Caco-2 (cell line): ENCODE measurements at regions not wholly inside any gene's neighbourhood (a gene's known extent, or its start where the extent isn't known, plus 50 kb on each side); places are given as distances from the start of the nearest gene placed in this dataset.

ENCODE experiments used
- BruUV-seq: library from RNA; stranded (reverse); fragments of 400-500 nt; replicated peaks from 2 replicates; lab custom pipeline; 2021; lab: Mats Ljungman, UMichigan
- CTCF ChIA-PET: fragments of 300-600 bp; sonication (Branson Sonifier 250); formaldehyde crosslinking; loops from one replicate; lab custom pipeline; 2022; ENCODE audit warnings: antibody characterized with exemption; lab: Charles Lee
- POLR2A ChIA-PET: fragments of 300-600 bp; sonication (Branson Sonifier 250); formaldehyde crosslinking; loops from one replicate; lab custom pipeline; 2022; ENCODE audit warnings: antibody characterized with exemption; lab: Charles Lee
- DNase-seq, 2 experiments: peaks; one replicate each; pipeline versions ENCODE4 v3.0.0 to v3.0.0-alpha.2; 2020 to 2022
- H3K27me3 ChIP-seq: replicated peaks from 2 replicates; pipeline ENCODE4 v1.6.0; 2011; ENCODE audit warnings: low read length; ENCODE audit not compliant: control insufficient read depth, insufficient read depth
- H3K36me3 ChIP-seq: 2 replicates; pipeline ENCODE4 v1.5.1; 2011; ENCODE audit warnings: low read length; ENCODE audit not compliant: control insufficient read depth, insufficient read depth
- H3K4me1 ChIP-seq: fragments of 250-450 bp; sonication (Bioruptor Pico); 2 replicates; pipeline ENCODE4 v1.5.1; 2020; ENCODE audit warnings: mild to moderate bottlenecking
- H3K4me3 ChIP-seq: 2 replicates; pipeline ENCODE4 v1.5.1; 2011; ENCODE audit warnings: low read depth, mild to moderate bottlenecking, control low read depth, low read length
- H3K9me3 ChIP-seq: fragments of 250-450 bp; sonication (Bioruptor Pico); 2 replicates; pipeline ENCODE4 v1.5.1; 2020; ENCODE audit warnings: mild to moderate bottlenecking, moderate library complexity
- H3K27ac Mint-ChIP-seq: one replicate; pipeline ENCODE4 v1.8.0; 2022; ENCODE audit warnings: mixed read lengths; ENCODE audit not compliant: unreplicated experiment
- H3K27me3 Mint-ChIP-seq: one replicate; pipeline ENCODE4 v1.8.0; 2022; ENCODE audit warnings: mixed read lengths; ENCODE audit not compliant: insufficient read depth, unreplicated experiment
- H3K36me3 Mint-ChIP-seq: one replicate; pipeline ENCODE4 v1.8.0; 2022; ENCODE audit warnings: mild to moderate bottlenecking, mixed read lengths; ENCODE audit not compliant: insufficient read depth, unreplicated experiment
- H3K4me1 Mint-ChIP-seq: one replicate; pipeline ENCODE4 v1.8.0; 2022; ENCODE audit warnings: low read depth, mixed read lengths; ENCODE audit not compliant: unreplicated experiment
- H3K4me3 Mint-ChIP-seq: one replicate; pipeline ENCODE4 v1.8.0; 2022; ENCODE audit warnings: mild to moderate bottlenecking, moderate library complexity, mixed read lengths; ENCODE audit not compliant: unreplicated experiment
- H3K9me3 Mint-ChIP-seq: one replicate; pipeline ENCODE4 v1.8.0; 2022; ENCODE audit warnings: mixed read lengths; ENCODE audit not compliant: unreplicated experiment
- intact Hi-C: fragments of 100-400 bp; cut with micrococcal nuclease; formaldehyde crosslinking; loops from one replicate; pipeline ENCODE4 v1.10.0; 2022; ENCODE audit not compliant: unreplicated experiment
- TF ChIP-seq, protein P1 (sequence below), 2 experiments: fragments of 200-600 bp in 1 of 2; IDR thresholded peaks; 1 replicate in 1 of 2; 2 replicates in 1 of 2; pipeline versions ENCODE4 v1.5.1 to v1.8.0; 2011 to 2022; ENCODE audit warnings: antibody characterized with exemption in 1 of 2, control low read depth in 1 of 2, inconsistent platforms in 1 of 2, low read depth in 1 of 2, low read length in 1 of 2, mild to moderate bottlenecking in 1 of 2, moderate library complexity in 1 of 2; ENCODE audit not compliant: insufficient read depth in 1 of 2, severe bottlenecking in 1 of 2, unreplicated experiment in 1 of 2

DNA sequence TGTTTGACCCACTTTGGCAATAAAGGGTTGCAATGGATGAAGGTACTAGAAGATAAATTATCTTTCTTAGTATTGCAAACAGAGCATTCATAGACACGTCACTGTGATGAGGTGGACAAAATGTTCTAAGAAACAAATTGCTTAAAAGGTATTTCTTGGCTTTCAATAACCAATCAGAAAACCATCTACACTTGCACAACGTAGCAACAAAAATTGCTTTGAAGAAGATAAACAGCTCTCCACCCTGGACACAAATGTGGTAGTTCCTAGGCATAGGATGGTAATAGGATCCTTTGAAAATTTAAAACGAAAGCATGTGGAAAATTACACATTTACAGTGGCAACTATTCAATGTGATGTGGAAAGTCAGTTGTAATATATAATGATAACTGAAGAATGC, 439.9 kb upstream of the ETAA1 start:
- Histone ChIP-seq H3K36me3 (no peaks in the 10 kb centered on the region), H3K9me3 (no peaks in the 10 kb centered on the region), H3K4me1 (no peaks in the 10 kb centered on the region), H3K4me3 (no peak overlapping the region), H3K27me3 (no peaks in the 10 kb centered on the region)
- Mint-ChIP-seq H3K27me3 (no peaks in the 10 kb centered on the region), H3K9me3 (no peaks in the 10 kb centered on the region), H3K27ac (no peak overlapping the region), H3K4me1 (no peaks in the 10 kb centered on the region), H3K36me3 (no peaks in the 10 kb centered on the region), H3K4me3 (no peak overlapping the region)
- TF ChIP-seq, protein P1, sequence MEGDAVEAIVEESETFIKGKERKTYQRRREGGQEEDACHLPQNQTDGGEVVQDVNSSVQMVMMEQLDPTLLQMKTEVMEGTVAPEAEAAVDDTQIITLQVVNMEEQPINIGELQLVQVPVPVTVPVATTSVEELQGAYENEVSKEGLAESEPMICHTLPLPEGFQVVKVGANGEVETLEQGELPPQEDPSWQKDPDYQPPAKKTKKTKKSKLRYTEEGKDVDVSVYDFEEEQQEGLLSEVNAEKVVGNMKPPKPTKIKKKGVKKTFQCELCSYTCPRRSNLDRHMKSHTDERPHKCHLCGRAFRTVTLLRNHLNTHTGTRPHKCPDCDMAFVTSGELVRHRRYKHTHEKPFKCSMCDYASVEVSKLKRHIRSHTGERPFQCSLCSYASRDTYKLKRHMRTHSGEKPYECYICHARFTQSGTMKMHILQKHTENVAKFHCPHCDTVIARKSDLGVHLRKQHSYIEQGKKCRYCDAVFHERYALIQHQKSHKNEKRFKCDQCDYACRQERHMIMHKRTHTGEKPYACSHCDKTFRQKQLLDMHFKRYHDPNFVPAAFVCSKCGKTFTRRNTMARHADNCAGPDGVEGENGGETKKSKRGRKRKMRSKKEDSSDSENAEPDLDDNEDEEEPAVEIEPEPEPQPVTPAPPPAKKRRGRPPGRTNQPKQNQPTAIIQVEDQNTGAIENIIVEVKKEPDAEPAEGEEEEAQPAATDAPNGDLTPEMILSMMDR (IDR thresholded peaks at IDR 0.05; ENCODE audit: insufficient read depth in 1 of 2, low read depth in 1 of 2, low read length in 1 of 2, severe bottlenecking in 1 of 2, unreplicated experiment in 1 of 2), result no peak
- ChIA-PET CTCF (no interaction called here), POLR2A (no interaction called here)
- no TSS peak for BruUV-seq
- intact Hi-C loops, result no loop called here
- DNase-seq, result peak in 1 of 2 experiments; percentile 3

DNA sequence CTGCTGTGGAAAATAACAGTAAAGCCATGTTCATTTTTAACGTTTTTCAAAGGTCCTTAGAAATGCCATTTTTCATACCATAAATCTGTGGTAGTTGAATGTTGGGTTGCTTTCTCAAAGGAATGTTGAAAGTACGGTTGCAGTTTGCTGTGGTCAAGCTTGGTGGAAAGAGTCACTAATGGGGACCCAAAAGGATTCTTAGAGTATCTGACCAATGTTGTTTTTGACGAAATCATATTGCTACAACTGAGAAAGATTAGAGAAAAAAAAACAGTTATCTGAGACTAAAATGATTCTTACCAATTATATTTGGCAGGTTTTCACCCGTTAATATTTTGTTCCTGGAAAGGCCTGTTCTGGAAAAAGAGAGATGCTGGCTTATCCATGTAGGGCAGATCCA, 439.5 kb upstream of the ETAA1 start:
- Mint-ChIP-seq H3K4me1 (no peaks in the 10 kb centered on the region), H3K27ac (no peak overlapping the region), H3K9me3 (no peaks in the 10 kb centered on the region), H3K27me3 (no peaks in the 10 kb centered on the region), H3K36me3 (no peaks in the 10 kb centered on the region), H3K4me3 (no peak overlapping the region)
- POLR2A ChIA-PET, result no interaction called here
- no peaks in the 10 kb centered on the region for H3K27me3 ChIP-seq
- H3K36me3 ChIP-seq, result no peaks in the 10 kb centered on the region
- H3K9me3 ChIP-seq, result no peaks in the 10 kb centered on the region
- no peaks in the 10 kb centered on the region for H3K4me1 ChIP-seq
- H3K4me3 ChIP-seq, result no peak overlapping the region
- DNase-seq, result no peak
- TF ChIP-seq, protein P1 (IDR thresholded peaks at IDR 0.05; ENCODE audit: insufficient read depth in 1 of 2, low read depth in 1 of 2, low read length in 1 of 2, severe bottlenecking in 1 of 2, unreplicated experiment in 1 of 2), result no peak
- intact Hi-C loops, result no loop called here
- CTCF ChIA-PET, result no interaction called here
- no TSS peak for BruUV-seq

GRCh38 chr2:66960161-66960560, 437.0 kb upstream of the ETAA1 start:
- Histone ChIP-seq H3K27me3 (no peaks in the 10 kb centered on the region), H3K36me3 (no peaks in the 10 kb centered on the region), H3K9me3 (no peaks in the 10 kb centered on the region), H3K4me3 (no peak overlapping the region), H3K4me1 (no peaks in the 10 kb centered on the region)
- ChIA-PET CTCF (no interaction called here), POLR2A (no interaction called here)
- no peaks in the 10 kb centered on the region for H3K27me3 Mint-ChIP-seq
- DNase-seq, result no peak
- no peaks in the 10 kb centered on the region for H3K36me3 Mint-ChIP-seq
- H3K4me3 Mint-ChIP-seq, result no peak overlapping the region
- H3K9me3 Mint-ChIP-seq, result no peaks in the 10 kb centered on the region
- TF ChIP-seq, protein P1 (IDR thresholded peaks at IDR 0.05; ENCODE audit: insufficient read depth in 1 of 2, low read depth in 1 of 2, low read length in 1 of 2, severe bottlenecking in 1 of 2, unreplicated experiment in 1 of 2), result no peak
- H3K27ac Mint-ChIP-seq, result no peak overlapping the region
- no TSS peak for BruUV-seq
- H3K4me1 Mint-ChIP-seq, result no peaks in the 10 kb centered on the region
- intact Hi-C loops, result no loop called here
